Omental fat pad (tissue), 3 donors: ENCODE measurements at regions not wholly inside any gene's neighbourhood (a gene's known extent, or its start where the extent isn't known, plus 50 kb on each side); places are given as distances from the start of the nearest gene placed in this dataset.
"Not testable (repeated sequence)": the region's sequence is repeated elsewhere in the genome, so short reads cannot be mapped to it uniquely, and the experiment has no call there.

Experiments used
- ATAC-seq: fragments of 150-250 bp; one replicate; pipeline ENCODE4 v1.9.1; 2016; ENCODE audit warnings: mild to moderate bottlenecking, moderate library complexity; ENCODE audit not compliant: low FRiP score
- DNase-seq: peaks from one replicate; pipeline ENCODE4 v3.0.0-alpha.2; 2019; ENCODE audit warnings: low spot score
- CTCF ChIP-seq, 3 donors: fragments of 450-650 bp; IDR thresholded peaks; one replicate each; pipeline ENCODE4 v1.5.1; 2016 to 2017; ENCODE audit warnings: antibody characterized with exemption in 3 of 3, mild to moderate bottlenecking in 3 of 3, moderate library complexity in 2 of 3

- no peak for DNase-seq
- TF ChIP-seq CTCF (IDR thresholded peaks at IDR 0.05), result no peak
- no peak for ATAC-seq
These were observed 281.9 kb upstream of the MAF start for GRCh38 chr16:79882340-79883005.

DNA sequence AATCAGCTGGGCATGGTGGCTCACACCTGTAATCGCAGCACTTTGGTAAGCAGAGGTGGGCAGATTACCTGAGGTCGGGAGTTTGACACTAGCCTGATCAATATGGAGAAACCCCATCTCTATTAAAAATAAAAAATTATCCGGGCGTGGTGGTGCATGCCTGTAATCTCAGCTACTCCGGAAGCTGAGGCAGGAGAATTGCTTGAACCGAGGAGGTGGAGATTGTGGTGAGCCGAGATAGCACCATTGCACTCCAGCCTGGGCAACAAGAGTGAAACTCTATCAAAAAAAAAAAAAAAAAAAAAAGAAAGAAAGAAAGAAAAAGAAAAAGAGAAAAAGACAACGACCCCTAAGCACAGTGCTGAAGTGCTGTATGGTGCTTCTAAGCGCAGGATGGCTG lies 280.6 kb upstream of the MAF start:
- not testable (repeated sequence) for DNase-seq

GRCh38 chr16:79876332-79876730 lies 275.8 kb upstream of the MAF start:
- DNase-seq (no peak), ATAC-seq (no peak)
- TF ChIP-seq CTCF (IDR thresholded peaks at IDR 0.05), result no peak

More for the DNA sequence above, 280.6 kb upstream of the MAF start:
- ATAC-seq, result not testable (repeated sequence)

DNA sequence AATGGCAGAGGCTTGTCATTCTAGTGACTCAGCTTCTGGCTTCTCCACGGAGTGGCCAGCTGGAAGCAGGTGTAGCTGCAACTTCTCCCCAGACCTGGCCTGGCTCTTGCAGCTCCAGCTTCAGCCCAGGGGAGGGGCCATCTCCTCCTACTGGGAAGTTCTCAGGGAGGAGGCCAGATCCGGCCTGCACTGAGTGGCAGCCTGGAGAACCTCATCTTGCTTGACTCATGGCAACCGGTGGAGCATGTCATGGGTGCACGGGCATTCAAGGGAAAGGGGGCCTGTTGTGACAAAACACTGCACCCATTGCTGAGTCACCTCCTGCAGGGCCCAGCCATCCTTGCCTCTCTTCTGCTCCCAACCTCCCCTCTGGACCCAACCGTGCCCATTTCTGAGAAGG lies 273.9 kb upstream of the MAF start:
- TF ChIP-seq CTCF (IDR thresholded peaks at IDR 0.05), result no peak
- ATAC-seq (no peak), DNase-seq (no peak)

DNA sequence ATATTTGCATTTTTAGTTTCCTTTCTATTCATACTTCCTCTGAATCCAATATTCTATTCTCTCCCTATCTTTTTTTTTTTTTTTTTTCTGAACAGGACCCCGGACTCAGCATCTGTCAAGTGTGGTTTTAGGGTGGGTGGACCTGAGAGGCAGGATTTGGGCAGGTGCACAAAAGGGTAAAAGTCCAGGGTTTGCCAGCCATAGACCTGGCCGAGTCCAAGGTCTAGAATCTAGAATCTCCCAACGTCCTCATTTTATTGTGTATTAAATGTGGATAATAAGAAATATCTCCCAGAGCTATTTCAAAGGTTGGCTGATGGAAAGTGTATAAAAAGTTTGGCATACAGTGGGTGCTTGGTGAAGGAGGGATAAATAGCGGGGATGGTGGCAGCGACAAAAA lies 273.3 kb upstream of the MAF start:
- TF ChIP-seq CTCF (IDR thresholded peaks at IDR 0.05), result no peak
- ATAC-seq (no peak), DNase-seq (no peak)

DNA sequence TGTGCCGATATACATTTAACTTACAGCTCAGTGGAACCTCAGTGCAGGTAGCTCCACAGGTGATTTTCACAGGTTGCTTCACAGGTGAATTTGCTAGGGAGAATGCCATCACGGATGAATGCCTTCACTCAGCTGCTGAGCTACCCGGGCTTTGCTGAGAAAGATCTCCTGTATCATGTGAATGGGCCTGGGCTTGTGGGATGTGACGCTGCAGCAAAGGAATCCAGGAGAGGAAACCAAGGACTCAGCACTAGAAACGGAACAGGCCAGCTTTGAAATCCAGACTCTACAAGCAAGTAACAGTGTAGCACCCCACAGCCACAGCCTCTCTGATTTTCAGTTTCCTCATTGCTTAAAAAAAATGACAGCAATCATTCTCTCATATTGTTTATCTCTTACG lies 271.4 kb upstream of the MAF start:
- no peak for ATAC-seq
- no peak for TF ChIP-seq CTCF (IDR thresholded peaks at IDR 0.05)
- DNase-seq, result no peak

DNA sequence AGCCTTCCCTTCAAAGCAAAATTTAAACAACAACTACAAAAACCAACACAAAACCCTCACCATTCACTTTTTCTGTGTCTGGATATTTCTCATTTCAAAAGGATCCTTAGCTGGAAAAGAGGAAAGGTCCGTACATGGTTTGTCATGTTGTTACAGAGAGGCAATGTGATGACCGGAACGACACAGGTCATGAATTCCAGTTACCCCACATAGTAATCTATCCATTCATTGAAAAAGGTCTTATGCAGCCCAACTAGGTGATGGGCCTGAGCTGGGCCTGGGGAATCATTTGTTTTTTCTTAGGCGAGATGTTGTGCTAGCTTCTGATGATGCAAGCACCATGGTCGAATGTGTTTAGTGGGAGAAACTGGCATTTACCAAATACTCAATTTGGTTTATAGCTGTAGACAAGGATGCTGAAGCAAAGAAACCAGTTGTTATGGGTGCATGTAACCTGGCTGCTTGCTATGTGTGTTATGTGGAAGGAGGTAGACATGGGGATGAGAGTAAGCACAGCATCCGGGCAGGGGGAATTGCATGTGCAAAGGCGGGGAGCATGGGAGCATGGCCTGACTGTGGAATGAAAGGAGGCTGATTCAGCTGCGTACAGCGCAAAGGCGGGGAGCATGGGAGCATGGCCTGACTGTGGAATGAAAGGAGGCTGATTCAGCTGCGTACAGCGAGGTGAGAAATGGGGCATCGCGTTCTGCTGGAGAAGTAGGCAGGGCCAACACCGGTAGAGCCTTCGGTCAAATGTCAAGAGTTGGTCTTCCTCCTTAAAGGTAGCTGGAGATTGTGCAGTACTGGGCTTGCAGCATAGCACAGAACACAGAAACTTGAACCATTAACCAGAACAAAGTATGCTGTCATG lies 269.7 kb upstream of the MAF start:
- DNase-seq, result no peak

More for the DNA sequence above, 269.7 kb upstream of the MAF start:
- TF ChIP-seq CTCF (IDR thresholded peaks at IDR 0.05), result no peak
- no peak for ATAC-seq
